ENCODE measurements at regions not wholly inside any gene's neighbourhood (a gene's known extent, or its start where the extent isn't known, plus 50 kb on each side); places are given as distances from the start of the nearest gene placed in this dataset.
"Not testable (repeated sequence)": the region's sequence is repeated elsewhere in the genome, so short reads cannot be mapped to it uniquely, and the experiment has no call there.

DNA sequence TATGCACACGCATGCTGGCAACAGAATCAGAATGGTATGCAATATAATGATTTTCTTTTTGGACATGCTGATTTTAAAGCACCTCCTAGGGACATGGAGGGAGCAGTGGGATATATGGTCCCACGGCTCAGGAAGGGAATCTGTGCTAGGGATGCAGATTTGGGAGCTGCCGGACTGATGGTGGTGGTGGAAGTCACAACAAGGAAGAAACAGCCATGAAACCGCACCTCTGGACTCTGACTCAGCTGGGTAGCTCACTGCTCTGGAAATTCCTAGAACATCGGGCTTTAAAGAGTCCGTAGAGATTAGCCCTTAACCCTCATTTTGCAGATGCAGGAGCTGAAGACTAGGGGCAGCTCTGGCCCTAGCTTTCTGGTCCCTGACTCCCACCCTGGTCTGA, 364.3 kb upstream of the KLHL29 start:
- no peak for DNase-seq

DNA sequence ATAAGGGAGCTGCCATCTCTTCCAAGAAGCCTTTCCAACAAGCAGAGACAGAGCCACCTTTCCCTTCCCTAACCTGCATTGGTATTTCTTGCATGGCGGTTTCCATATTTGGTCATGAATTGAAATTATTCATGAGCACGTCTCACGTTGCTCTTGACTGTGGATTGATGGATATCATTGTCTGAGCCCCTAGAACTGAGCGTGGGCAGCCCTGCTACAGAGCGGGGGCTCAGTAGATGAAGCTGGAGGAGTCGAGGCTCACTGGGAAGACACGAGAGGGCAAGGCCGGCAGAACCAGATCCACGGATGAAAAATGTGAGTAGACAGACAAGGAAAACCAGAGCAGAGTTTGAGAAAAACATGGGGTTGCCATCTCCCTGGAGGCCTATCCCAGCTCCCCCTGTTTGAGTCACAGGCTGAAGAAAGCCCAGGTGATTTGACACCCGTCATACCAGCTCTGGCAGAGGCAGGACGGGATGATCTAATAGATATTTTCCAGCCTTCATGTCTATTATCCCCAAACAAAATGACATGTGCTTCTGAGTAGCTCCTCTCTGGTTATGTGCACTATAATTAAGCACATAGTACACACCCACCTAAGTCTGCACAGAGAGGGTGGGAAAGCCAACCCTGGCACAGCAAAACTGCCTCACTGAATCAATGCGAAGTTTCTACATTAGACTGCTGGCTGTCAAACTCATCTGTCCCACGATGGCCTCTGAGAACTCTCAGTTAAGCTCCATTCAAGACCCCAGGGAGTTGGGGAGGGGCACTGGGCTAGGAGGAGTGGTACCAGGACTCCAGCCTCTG, 363.5 kb upstream of the KLHL29 start:
- no peak for DNase-seq

DNA sequence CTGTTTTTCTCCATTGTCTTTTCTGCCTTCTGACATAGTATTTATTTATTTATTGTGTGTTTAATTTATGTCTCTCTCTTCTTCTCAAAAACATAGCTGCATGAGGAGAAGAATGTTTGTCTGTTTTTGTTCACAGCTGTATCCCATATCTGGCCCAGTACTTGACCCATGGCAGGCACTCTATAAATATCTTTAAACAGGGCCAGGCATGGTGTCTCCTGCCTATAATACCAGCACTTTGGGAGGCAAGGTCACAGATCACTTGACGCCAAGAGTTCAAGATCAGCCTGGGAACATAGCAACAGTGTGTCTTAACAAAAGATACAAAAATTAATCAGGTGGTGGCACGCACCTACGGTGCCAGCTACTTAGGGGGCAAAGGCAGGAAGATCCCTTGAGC, 361.3 kb upstream of the KLHL29 start:
- no peak for DNase-seq

DNA sequence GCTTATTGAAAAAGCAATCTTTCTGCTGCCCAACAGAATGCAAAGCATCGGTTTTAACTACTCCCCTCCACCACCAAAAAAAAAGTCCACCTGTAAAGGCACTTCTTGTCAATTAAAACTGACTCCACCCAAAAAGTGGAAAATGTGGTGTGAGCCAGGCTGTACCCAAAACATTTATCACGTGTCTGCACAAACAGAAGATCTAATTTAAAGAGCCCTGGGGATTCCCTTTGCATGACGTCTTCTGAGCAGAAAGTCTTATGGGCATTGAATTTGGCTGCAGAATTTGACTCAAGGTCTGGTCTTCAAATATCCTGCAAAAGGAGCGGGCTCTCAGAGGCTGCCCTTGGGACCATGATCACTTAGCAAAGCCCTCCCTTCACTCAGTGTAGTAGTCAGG, 358.3 kb upstream of the KLHL29 start:
- DNase-seq, result no peak

DNA sequence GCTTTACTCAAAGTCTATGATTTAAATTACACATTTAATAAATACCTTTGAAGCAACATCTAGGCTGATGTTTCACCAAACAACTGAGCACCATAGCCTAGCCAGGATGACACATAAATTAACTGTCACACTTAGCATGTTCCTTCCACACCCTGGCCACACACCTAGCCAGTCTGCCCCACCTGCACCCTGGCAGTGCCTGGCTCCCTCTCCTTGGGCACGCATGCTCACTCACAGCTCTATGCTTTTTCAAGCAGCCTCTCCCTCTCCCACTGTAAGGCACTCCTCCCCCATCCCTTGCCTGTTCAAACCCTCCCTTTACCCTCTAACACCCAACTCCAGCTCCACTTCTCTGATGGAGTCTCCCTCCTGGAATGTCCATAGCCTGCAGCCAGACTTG, 357.6 kb upstream of the KLHL29 start:
- DNase-seq, result no peak

DNA sequence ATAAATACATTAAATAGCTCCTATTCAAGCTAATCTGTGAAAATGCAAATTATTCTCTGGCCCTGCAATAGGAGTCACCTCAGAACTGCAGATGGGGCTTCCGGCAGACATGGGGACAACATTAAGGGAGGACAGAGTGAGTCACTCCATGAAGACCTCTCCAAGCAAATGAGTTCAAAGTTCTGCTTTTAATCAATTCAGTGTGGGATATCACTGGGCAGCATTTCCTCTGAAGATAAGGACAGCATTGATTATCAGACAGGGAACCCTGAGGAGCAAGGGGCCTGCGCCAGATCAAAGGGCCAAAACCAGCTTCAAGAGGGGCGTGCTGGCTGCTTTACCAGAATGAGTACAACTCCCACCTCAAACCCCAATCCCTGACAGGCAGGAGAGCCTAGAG, 356.9 kb upstream of the KLHL29 start:
- DNase-seq, result no peak

DNA sequence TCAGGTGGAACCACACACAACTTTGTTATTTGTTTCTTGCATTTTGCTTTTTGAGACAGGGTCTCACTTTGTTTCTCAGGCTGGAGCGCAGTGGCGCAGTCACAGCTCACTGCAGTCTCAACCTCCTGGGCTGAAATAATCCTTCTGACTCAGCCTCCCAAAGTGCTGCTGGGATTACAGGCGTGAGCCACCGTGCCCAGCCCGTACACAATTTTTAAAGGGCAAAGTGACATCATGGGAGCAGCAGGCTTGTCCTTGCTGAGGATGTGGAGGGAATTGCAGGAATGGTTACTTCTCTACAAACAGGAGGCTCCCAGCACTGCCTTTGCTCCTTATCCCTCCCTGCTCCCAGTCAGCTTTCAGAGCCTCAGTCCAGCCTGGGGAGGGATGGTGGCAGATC, 355.9 kb upstream of the KLHL29 start:
- no peak for DNase-seq

DNA sequence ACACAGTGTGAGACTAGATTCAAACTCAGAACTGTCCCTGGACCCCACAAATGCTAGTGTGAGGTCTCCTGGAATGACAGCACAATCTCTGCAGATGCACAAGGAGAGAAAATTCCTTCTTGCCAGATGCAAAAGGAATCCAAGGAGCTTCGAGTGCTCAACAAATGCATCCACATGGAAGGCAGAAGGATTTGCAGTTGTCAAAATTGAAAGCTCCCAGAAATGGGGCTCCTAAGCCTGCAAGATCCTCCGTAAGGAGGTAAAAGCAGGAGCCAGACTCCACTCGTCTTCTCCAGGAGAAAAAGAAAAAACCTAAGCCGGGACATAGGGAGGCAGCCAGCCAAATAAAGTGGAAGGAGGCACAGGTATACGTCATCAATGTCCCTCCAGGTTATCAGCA, 355.0 kb upstream of the KLHL29 start:
- DNase-seq, result no peak

DNA sequence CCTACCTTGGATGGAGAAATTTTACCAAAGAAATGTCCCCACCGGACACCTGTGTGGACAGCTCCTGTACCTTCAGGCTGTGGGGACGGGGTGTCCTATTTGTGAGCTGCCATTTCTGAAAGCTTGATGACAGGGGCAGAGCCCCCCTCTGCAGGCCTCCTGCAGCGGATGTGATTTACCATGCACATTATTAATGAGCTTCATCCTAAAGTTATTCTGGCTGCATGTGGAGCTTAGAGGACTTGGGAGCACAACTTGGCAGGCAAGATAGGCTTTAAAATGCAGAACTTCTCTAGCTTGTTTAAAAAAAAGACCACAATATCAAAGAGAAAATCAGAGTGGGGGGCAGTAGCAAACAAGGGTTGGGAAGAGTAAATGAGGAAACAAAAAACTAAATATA, 350.0 kb upstream of the KLHL29 start:
- no peak for DNase-seq

DNA sequence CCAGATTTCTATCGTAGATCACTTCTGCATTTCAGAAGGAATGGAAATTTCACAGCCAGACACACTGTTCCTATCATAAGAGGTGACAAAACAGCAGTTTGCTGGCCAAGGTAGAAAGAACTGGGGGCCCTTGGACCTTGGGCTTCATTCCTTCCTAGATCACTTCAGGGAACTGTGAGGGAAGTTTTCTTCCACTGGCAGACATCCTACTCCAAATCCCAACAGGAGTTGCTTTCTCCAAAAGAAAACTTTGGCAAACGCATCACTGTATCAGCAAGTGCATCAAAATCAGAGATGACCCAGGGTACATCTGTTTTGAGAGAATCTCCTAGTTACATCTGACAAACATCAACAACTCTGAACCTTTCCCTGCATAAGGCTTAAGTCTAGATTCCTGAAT, 348.4 kb upstream of the KLHL29 start:
- DNase-seq, result no peak

DNA sequence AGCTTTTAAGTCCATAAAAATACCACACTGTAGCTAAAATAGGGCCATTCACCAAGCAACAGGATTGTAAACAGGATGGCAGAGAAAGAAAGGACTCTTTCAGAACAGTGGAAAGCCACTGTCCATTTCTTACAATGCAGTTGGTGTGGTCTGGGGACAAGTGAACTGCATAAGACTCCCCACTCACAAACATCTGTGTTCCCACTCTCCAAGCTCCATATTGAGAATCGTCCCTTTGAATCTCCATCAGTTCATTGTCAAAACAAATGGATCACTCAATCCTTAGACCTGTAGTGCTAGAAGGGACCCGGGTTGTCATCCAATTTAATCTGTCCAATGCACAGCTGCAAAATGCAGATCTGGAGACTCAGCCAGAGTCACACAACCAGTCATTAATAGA, 347.4 kb upstream of the KLHL29 start:
- DNase-seq, result no peak

DNA sequence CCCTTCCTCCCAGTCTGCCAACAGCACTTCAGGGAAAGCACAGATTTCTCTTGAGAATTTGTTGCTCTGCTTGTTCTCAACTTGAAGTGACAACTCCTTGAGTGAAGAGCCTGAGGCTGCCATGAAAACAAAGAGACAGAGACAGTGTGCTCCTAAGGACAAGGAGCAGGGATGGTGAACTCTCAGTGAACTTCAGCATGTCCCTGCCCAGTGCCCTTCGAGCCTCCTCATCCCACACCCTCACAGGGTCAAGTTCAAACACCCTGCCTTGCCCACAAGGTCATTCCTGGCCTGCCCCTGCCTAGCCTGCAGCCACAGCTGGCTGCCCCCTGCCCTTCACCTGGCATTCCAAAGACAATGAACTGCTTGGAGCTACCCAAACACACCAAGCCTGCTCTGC, 343.5 kb upstream of the KLHL29 start:
- no peak for DNase-seq

DNA sequence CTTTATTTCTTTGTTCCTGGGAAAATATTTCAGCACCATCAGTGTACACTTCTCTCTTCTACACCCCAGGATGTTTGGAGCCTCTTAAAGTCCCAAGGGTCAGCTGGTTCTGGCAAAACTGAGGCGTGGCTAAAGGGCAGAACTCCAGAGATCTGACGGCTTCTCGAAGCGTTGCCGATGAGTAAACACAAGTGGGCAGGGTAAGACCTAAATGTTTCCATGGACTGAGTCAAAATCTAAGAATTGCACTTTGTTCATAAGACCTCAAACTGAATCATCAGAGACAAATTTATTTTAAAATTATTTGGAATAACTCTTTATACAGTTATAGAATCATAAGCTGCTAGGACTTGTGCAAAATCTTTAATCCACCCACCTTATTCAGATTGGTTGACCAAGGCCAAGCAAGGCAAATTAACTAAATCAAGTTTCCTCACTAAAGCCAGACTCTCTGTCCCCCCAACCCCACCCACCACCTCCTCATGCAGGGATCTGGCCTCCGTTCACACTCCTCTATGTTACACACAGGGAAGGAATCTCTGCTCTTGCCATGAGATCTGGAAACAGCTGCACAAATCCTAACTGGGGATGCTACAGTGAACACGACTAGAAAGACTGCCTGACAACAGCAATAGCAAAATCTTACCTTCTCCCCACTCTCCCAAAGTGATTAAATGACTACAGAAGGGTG, 342.6 kb upstream of the KLHL29 start:
- no peak for DNase-seq

DNA sequence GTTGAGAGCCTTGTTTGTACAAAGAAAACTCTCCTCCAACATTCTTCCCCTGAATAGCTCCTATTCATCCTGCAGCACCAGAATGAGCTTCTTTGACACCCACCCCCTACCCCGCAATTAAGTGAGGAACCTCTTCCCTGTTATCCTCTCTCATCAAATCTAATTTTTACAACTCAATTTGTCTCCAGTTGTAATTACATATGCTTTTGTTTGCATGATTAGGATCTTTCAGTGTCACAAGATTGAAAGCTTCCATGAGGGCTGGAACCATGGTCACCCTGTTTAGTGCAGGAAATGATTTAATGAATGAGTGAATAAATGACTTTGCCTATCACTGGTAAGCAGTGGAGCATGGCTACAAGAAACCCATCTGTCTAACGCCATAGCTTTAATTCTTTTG, 334.6 kb upstream of the KLHL29 start:
- DNase-seq, result no peak

DNA sequence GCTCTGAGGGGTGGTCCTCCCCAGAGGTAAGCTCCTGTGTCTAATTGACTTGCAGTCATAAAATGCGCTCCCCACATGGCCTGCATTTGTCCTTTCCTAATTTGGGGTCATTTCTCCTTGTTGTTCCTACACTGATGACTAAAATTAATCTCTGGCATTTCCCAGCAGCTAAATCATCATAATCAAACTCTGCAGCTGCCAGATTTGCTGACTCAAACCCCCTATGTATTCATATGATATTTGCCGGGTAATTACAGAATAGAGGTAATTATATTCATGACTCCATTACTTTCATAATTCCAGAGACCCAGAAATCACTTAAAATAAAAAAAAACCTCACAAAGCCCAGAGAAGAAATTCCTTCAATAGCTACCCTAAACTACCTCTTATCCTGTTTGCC, 331.4 kb upstream of the KLHL29 start:
- DNase-seq, result no peak

DNA sequence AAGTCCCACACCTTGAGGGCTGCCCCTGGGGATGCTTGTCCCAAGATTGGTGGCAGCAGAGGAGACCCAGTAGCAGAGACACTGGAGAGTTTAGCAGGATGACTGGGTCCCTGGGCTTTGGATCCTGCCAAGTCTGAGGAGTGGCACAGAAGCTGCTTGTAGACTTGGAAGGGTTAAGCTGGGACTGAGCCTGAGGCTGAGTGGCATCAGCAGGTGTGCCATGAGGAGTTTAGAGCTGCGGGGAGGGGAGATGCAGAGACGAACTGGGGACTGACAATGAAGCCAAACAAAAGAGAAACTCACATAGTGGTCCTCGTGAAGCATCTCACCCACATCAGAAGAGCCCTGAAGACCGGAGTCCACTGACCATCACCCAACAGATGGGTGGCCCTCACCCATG, 329.7 kb upstream of the KLHL29 start:
- DNase-seq, result no peak

DNA sequence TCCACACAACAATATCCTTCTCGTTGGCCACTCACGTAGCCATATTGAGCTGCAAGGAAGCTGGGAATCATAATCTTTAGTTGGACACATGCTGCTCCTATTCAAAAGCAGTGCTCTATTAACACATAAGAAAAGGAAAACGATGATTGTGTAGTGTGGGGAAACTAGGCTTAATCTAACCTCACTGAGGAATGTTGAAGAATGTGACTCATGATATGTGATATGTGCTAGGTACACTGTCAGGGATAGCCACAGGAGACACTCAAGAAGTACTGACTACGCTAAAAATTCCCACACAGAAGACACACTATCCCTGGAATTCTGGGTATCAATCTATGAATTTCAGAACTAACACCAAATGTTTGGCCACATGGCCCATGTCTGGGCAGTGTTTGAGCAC, 328.1 kb upstream of the KLHL29 start:
- not testable (repeated sequence) for DNase-seq

DNA sequence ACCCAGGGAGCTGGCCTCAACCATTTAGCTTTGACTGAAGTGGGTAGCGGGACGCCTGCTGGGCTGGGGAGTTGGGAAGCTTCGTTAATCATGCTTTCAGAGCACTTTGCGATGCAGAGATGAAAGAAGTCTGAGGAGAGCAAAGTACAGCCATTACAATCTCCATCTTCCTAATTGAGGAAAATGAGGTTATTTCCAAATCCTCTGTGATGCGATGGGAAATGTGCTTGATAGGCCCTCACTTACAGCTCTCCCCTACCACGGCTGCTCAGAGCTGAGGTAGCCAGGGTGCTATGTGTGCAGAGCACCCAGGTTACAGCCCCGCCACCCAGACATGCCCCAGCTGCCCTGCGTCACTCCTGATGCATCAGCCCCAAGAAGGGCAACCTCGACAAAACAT, 326.5 kb upstream of the KLHL29 start:
- DNase-seq, result no peak

DNA sequence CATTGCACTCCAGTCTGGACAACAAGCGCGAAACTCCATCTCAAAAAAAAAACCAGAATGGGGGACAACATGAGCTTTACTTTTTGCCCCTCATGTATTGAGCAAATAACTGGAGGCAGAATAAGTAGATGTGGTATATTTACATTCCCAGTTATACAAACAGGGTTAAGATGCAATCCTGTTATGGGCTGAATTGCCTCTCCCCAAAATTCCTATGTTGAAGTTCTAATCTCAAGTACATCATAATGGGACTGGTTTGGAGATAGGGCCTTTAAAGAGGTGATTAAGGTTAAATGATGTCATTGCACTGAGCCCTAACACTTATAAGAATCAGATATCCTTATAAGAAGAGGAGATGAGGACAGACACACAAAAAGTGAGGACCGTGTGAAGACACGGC, 319.8 kb upstream of the KLHL29 start:
- no peak for DNase-seq

DNA sequence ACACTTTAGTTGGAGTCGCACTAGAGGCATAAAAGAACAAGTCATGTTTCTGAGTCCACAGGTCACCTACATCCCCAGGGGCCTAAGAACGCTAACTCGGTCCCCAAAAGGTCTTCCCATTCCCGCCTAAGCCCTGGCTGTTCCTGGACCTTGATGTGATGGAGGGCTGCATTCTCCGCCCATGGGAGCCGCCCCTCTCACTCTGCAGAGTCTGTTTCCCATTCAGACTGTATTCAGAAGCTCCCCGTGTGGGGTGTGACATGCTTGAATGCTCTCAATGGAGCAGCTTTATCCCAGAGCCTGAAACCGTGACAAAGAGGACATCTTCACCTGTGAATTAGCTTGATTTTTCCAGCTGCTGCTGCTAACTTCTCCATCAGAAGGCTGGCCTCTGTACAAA, 319.0 kb upstream of the KLHL29 start:
- DNase-seq, result no peak

DNA sequence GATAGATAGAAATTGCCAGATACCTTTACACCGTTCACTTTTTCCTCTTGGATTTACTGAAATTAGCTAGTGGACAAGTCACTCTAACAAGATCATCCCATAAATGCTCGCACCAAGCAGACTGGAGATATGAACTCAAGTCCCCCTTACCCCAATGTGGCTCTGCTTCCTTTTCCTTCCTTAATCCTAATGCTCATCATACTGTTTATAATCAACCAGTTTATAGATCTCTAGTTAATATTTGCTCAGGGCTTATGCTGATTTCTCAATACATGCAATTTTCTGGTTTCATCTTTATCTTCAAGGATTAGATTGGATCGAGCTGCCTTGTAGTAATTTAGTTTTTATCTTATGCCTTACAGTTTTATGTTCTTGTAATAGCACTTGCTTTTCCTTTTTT, 318.3 kb upstream of the KLHL29 start:
- no peak for DNase-seq

DNA sequence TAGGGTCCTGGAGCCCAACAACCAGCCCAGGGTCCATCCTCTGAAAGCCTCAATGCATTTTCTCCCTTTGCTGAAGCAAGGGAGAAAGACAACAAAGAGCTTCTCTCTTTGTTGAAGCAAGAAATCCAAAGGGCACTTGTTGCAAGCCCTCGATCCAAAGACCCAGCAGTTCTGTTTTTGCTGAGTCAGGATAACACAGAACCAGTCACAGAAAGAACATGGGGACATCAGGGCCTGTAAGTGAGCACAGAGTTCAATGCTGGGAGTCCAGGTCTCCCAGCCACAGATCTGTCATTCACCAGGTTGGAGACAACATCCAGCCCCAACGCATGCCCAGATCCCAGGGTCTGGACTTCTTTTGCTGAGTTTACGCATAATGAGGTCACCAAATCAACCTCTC, 315.8 kb upstream of the KLHL29 start:
- DNase-seq, result no peak

DNA sequence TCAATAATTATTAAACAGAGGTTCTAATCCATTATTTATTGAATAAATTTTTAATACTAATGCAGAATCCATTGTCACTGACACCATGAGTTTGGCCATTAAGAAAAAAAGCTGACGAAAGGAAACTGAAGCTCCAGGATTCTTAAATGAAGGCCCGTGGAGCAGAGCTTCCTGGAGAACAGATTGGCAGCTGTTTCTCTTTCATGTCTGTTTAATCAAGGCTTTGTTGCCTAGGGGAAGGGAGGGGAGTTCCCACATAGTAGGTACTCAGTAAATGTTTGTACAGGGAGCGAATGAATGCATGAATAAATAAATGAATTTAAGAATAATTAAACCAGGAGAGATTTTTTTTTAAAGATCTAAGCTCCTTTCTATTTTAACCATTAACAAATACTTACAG, 315.1 kb upstream of the KLHL29 start:
- no peak for DNase-seq

DNA sequence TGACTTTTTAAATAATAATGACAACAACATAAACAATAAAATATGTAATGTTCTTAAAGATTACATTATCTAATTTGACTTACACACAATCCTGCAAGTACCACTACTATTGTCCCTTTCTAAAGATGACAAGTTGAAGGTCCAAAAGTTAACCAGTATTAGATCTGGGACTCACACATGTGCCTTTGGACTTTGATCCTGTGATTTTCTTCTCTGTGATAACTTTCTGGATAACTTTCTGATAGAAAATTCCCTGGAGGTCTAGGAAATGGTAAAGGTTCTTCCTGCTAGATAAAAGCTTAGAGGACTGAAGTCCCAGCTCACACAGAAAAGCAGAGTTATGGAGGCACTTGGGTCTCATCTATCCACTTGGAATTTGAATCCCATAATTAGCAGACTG, 311.9 kb upstream of the KLHL29 start:
- DNase-seq, result no peak

DNA sequence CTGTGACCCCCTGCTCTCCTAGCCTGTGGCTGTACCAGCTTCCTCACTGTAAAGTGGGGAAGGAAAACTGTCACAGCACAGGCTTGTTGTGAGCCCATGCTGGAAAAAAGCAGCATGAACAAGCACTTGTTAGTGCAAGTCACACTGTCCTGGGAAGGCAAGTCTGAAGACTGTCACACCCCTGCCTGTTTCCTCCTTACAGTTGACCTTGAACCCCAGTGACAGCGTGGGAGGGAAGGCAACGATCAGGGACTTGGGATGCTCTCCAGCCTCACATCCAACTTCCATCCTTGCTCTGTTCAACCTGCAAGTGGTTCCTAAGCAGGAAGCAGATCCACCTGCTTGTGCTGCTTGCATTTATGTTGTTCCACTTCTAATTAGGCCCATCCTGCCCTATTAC, 311.3 kb upstream of the KLHL29 start:
- no peak for DNase-seq
